Neuron (in vitro differentiated cells): ENCODE measurements at regions not wholly inside any gene's neighbourhood (a gene's known extent, or its start where the extent isn't known, plus 50 kb on each side); places are given as distances from the start of the nearest gene placed in this dataset.

Experiments
- H2AFZ ChIP-seq: one replicate; pipeline ENCODE4 v1.6.1; 2013; ENCODE audit warnings: low read depth, mild to moderate bottlenecking, inconsistent platforms, low read length, moderate library complexity
- H3K27me3 ChIP-seq: one replicate; pipeline ENCODE4 v1.6.1; 2013; ENCODE audit warnings: low read length; ENCODE audit not compliant: insufficient read depth
- H3K36me3 ChIP-seq: one replicate; pipeline ENCODE4 v1.6.1; 2013; ENCODE audit warnings: low read length; ENCODE audit not compliant: insufficient read depth
- H3K4me1 ChIP-seq: one replicate; pipeline ENCODE4 v1.6.1; 2013; ENCODE audit warnings: low read length; ENCODE audit not compliant: insufficient read depth
- H3K4me3 ChIP-seq: 2 replicates; pipeline ENCODE4 v1.5.1; 2013; ENCODE audit warnings: mild to moderate bottlenecking, low read length, moderate library complexity
- H3K9me3 ChIP-seq: one replicate; pipeline ENCODE4 v1.6.1; 2013; ENCODE audit warnings: low read length

- H3K4me1 ChIP-seq = no peaks in the 10 kb centered on the region
- no peaks in the 10 kb centered on the region for H3K9me3 ChIP-seq
- no peak overlapping the region for H2AFZ ChIP-seq
- H3K27me3 ChIP-seq = no peaks in the 10 kb centered on the region
- H3K4me3 ChIP-seq = no peak overlapping the region
- no peaks in the 10 kb centered on the region for H3K36me3 ChIP-seq
Measured at GRCh38 chr10:58943256-58943890, 233.1 kb upstream of the PHYHIPL start.

GRCh38 chr10:58943960-58944359 is 232.5 kb upstream of the PHYHIPL start:
- H3K4me1 ChIP-seq = no peaks in the 10 kb centered on the region
- H3K9me3 ChIP-seq = no peaks in the 10 kb centered on the region
- H3K27me3 ChIP-seq = no peaks in the 10 kb centered on the region
- H3K4me3 ChIP-seq = no peak overlapping the region
- no peaks in the 10 kb centered on the region for H3K36me3 ChIP-seq
- H2AFZ ChIP-seq = no peak overlapping the region

- Histone ChIP-seq H3K9me3 (no peaks in the 10 kb centered on the region), H2AFZ (no peak overlapping the region), H3K27me3 (no peaks in the 10 kb centered on the region), H3K4me1 (no peaks in the 10 kb centered on the region), H3K4me3 (no peak overlapping the region), H3K36me3 (no peaks in the 10 kb centered on the region)
Measured at GRCh38 chr10:58948303-58948702, 228.1 kb upstream of the PHYHIPL start.

GRCh38 chr10:58950618-58951017 is 225.8 kb upstream of the PHYHIPL start:
- Histone ChIP-seq H3K36me3 (no peaks in the 10 kb centered on the region), H3K9me3 (no peaks in the 10 kb centered on the region), H3K4me3 (no peak overlapping the region), H3K27me3 (no peaks in the 10 kb centered on the region), H2AFZ (no peak overlapping the region), H3K4me1 (no peaks in the 10 kb centered on the region)

GRCh38 chr10:58951087-58951486 is 225.4 kb upstream of the PHYHIPL start:
- Histone ChIP-seq H3K36me3 (no peaks in the 10 kb centered on the region), H3K4me1 (no peaks in the 10 kb centered on the region), H3K9me3 (no peaks in the 10 kb centered on the region), H3K27me3 (no peaks in the 10 kb centered on the region), H2AFZ (no peak overlapping the region), H3K4me3 (no peak overlapping the region)

- Histone ChIP-seq H3K27me3 (no peaks in the 10 kb centered on the region), H3K36me3 (no peaks in the 10 kb centered on the region), H3K9me3 (no peaks in the 10 kb centered on the region), H2AFZ (no peak overlapping the region), H3K4me3 (no peak overlapping the region), H3K4me1 (no peaks in the 10 kb centered on the region)
Measured at GRCh38 chr10:58951746-58952145, 224.7 kb upstream of the PHYHIPL start.

GRCh38 chr10:58952162-58952601 is 224.3 kb upstream of the PHYHIPL start:
- no peaks in the 10 kb centered on the region for H3K9me3 ChIP-seq
- no peaks in the 10 kb centered on the region for H3K36me3 ChIP-seq
- no peak overlapping the region for H2AFZ ChIP-seq
- H3K27me3 ChIP-seq = no peaks in the 10 kb centered on the region
- no peak overlapping the region for H3K4me3 ChIP-seq
- H3K4me1 ChIP-seq = no peaks in the 10 kb centered on the region

- no peak overlapping the region for H2AFZ ChIP-seq
- no peaks in the 10 kb centered on the region for H3K4me1 ChIP-seq
- H3K27me3 ChIP-seq = no peaks in the 10 kb centered on the region
- no peaks in the 10 kb centered on the region for H3K36me3 ChIP-seq
- no peaks in the 10 kb centered on the region for H3K9me3 ChIP-seq
- H3K4me3 ChIP-seq = no peak overlapping the region
Measured at GRCh38 chr10:58952747-58953466, 223.5 kb upstream of the PHYHIPL start.

- Histone ChIP-seq H3K27me3 (no peaks in the 10 kb centered on the region), H3K4me3 (no peak overlapping the region), H2AFZ (no peak overlapping the region), H3K9me3 (no peaks in the 10 kb centered on the region), H3K4me1 (no peaks in the 10 kb centered on the region), H3K36me3 (no peaks in the 10 kb centered on the region)
Measured at GRCh38 chr10:58954178-58954577, 222.3 kb upstream of the PHYHIPL start.

GRCh38 chr10:58955615-58956014 is 220.8 kb upstream of the PHYHIPL start:
- Histone ChIP-seq H3K36me3 (no peaks in the 10 kb centered on the region), H3K4me1 (no peaks in the 10 kb centered on the region), H3K4me3 (no peak overlapping the region), H3K27me3 (no peaks in the 10 kb centered on the region), H2AFZ (no peak overlapping the region), H3K9me3 (no peaks in the 10 kb centered on the region)

GRCh38 chr10:58956926-58957325 is 219.5 kb upstream of the PHYHIPL start:
- H3K36me3 ChIP-seq = no peaks in the 10 kb centered on the region
- no peaks in the 10 kb centered on the region for H3K9me3 ChIP-seq
- H2AFZ ChIP-seq = no peak overlapping the region
- no peak overlapping the region for H3K4me3 ChIP-seq
- H3K27me3 ChIP-seq = no peaks in the 10 kb centered on the region
- no peaks in the 10 kb centered on the region for H3K4me1 ChIP-seq

- Histone ChIP-seq H3K4me3 (no peak overlapping the region), H3K36me3 (no peaks in the 10 kb centered on the region), H2AFZ (no peak overlapping the region), H3K27me3 (no peaks in the 10 kb centered on the region), H3K9me3 (no peaks in the 10 kb centered on the region), H3K4me1 (no peaks in the 10 kb centered on the region)
Measured at GRCh38 chr10:58957517-58957916, 218.9 kb upstream of the PHYHIPL start.

- H3K4me1 ChIP-seq = peaks cover 14% of the 10 kb centered on the region
- H3K4me3 ChIP-seq = no peak overlapping the region
- peaks cover 2% of the 10 kb centered on the region for H3K27me3 ChIP-seq
- no peaks in the 10 kb centered on the region for H3K36me3 ChIP-seq
- H2AFZ ChIP-seq = no peak overlapping the region
- H3K9me3 ChIP-seq = no peaks in the 10 kb centered on the region
Measured at GRCh38 chr10:58963101-58963534, 213.3 kb upstream of the PHYHIPL start.
